Left renal cortex interstitium (tissue), 4 donors: ENCODE measurements at regions not wholly inside any gene's neighbourhood (a gene's known extent, or its start where the extent isn't known, plus 50 kb on each side); places are given as distances from the start of the nearest gene placed in this dataset.

ENCODE experiments used
- DNase-seq, 4 donors: peaks; one replicate each; pipeline ENCODE4 v3.0.0-alpha.2; 2013; ENCODE audit warnings: low read depth in 4 of 4, low spot score in 2 of 4, missing footprints in 1 of 4

GRCh38 chr15:93307513-93307912, 218.5 kb upstream of the RGMA start:
- no peak for DNase-seq

- DNase-seq: no peak
Measured at GRCh38 chr15:93305306-93305705, 216.3 kb upstream of the RGMA start.

- DNase-seq: no peak
Measured at GRCh38 chr15:93302080-93302765, 213.2 kb upstream of the RGMA start.

DNA sequence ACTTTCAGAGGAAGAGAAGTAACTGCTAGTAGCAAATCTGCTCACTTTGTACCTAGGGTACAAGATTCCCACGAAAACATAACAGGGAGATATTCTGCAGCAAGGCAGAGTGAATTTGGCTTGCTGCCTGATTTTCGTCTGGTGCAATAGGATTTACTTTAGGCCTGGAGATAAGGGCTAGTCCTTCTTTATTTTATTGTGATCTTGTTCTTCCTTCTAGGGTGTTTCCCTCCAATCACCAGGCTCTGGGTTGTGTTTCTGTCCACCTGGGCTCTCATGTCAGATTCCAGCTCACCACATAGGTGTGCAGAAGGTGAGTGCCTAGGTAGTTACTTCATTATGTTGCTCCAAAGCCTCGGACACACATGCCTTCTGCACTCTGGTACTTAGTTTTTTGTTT, 211.8 kb upstream of the RGMA start:
- DNase-seq: no peak

DNA sequence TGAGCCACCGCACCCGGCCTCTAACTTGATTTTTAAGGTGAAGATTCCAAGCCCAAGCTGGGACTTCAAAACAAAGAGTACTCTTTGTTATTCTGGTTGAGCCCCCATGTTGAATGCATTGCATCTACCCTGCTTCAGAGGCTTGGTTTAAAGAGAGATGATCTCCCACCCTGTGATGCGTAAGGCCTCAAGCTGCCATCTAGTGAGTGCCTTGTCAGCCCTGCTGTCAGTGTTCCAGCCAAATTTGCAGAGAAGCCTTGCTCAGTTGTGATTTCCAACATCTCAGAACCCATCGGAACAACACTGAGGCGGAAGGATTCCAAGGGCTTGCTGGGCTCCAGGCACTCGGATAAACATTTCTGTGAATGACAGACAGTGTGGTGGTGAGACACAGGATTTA, 210.7 kb upstream of the RGMA start:
- DNase-seq: no peak

DNA sequence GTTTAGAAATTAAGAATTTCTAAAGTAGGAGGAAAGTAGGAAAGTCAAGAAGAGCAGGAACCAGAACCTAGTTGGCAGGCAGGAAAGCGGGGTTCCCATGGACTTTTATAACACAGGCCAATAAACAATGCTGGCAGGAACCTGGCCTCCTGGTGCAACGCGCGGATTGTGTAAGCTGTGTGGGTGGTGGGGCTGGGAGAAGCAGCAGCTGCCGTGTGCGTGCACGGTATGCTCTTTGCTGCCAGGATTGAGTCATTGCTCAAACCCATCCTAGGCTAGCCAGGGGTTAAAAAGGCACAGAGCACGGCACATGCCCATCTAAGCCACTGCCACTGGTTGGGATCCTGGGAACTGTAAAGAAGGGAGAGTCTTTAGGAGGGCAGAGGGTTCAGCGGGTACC, 209.9 kb upstream of the RGMA start:
- DNase-seq: no peak

- no peak for DNase-seq
Measured at GRCh38 chr15:93296759-93297500, 207.9 kb upstream of the RGMA start.

DNA sequence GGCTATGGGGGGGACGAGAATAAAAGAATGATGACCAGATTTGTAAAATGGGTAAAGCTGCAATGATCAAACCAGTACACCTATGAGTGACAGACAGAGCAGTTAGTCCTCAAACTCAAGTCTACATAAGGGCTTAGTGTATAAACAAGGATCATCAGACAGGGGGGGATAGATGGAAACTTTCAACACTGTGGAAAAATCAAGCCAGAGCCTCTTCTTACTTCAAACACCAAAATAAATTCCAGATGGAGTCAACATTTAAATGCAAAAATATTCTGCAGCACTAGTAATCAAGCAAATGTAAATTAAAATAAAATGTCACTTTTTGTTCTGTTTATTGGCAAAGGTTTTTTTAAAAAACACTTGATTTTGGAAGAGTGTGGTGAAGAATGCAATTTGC, 205.9 kb upstream of the RGMA start:
- no peak for DNase-seq

- DNase-seq: no peak
Measured at GRCh38 chr15:93294066-93294465, 205.1 kb upstream of the RGMA start.

DNA sequence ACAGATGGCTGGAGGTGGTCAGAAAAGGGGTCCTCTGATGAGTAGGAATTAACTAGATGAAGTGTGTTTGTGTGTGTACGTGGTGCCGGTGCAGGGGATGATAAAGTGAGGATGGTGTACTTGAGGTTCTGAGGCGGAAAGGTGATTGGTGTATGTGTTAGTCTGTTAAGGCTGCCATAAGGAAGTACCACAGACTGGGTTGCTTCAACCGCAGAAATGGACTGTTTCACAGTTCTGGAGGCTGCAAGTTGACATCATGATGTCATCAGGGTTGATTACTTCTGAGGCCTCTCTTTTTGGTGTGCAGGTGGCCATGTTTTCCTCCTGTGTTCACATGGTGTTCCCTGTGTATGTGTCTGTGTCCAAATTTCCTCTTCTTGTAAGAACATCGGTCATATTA, 202.4 kb upstream of the RGMA start:
- no peak for DNase-seq

GRCh38 chr15:93290618-93290946, 201.6 kb upstream of the RGMA start:
- no peak for DNase-seq

- DNase-seq: no peak
Measured at GRCh38 chr15:93289941-93290617, 201.1 kb upstream of the RGMA start.

DNA sequence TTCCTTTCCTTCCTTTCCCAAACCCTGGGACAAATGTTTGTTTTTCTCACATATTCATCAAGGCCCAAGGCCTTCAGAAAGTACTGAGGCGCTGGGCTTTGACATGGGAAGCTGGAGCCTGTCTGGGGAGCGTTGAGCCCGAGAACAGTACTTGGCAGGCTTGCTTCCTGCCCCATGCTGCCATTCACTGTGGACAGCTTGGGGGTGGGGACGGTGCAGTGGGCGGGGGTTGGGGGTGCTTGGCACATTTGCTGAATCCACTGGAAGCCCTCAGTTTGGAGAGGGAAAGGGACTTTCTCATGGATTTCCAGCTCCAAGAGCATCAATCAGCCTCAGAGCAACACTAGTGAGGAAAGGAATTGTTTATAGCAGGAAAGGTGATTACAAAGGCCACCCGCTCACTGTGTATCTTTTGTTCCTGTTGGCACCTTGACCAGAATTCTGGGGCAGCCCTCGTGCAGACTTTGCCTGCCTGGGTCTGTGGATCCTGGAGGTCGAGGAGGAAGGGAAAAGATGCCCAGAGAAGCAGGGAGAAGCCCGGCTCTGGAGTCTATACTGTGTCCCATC, 199.8 kb upstream of the RGMA start:
- DNase-seq: no peak

DNA sequence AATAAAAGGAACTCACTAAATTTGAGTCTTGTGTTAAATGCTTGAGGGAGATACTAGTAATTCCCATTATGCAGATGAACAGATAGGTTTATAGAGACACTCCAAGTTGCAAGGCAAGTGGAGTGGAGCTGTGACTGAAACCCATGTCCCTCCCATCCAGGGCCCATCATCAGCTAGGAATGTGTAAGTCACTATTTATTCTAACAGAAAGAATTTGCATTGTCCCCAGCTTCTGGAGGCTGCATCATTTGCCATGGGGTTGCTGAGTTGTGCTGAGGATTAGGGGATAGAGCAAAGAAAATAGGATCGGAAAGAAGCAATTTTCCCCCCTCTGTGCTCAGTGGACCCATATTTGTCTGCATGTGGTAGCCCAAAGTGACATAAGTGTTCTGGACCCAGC, 197.4 kb upstream of the RGMA start:
- no peak for DNase-seq

DNA sequence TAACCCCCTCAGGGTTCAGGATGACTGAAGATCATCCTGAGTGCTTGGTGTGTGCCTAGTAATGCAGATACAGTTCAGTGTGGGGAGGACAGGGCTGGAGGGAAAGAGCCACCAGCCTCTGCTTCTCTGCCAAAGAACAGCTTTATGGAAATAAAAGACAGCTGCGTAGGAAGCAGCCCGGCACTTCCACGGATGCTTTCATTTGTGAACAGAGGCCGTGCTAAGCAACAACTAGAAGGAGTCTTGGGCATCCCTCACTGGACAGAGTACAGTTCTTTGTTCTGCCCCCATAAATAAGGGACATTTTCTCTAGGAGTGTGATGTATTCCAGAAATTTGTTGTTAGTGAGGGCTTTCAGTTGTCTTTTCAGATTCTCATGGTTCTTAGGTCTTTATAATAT, 194.8 kb upstream of the RGMA start:
- no peak for DNase-seq

- no peak for DNase-seq
Measured at GRCh38 chr15:93282808-93283207, 193.8 kb upstream of the RGMA start.

- no peak for DNase-seq
Measured at GRCh38 chr15:93278783-93279182, 189.8 kb upstream of the RGMA start.

GRCh38 chr15:93278006-93278405, 189.0 kb upstream of the RGMA start:
- no peak for DNase-seq

DNA sequence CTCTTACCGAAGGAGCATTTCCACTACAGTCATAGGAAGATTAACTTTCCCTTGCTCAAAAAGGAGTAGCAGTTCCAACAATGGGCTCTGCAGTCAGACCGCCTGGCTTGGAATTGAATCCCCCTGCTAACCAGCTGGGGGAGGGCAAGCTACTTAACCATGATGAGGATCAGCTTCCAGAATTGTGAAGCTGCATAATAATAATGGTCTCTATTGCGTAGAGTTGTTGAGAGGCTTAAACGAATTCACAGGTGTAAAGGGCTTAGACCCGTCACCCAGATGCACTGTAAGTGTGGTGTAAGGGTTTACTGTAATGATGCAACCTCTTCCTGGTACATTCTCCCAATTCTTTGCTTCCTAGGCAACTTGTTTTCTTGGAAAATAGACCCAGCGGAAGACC, 185.2 kb upstream of the RGMA start:
- no peak for DNase-seq

DNA sequence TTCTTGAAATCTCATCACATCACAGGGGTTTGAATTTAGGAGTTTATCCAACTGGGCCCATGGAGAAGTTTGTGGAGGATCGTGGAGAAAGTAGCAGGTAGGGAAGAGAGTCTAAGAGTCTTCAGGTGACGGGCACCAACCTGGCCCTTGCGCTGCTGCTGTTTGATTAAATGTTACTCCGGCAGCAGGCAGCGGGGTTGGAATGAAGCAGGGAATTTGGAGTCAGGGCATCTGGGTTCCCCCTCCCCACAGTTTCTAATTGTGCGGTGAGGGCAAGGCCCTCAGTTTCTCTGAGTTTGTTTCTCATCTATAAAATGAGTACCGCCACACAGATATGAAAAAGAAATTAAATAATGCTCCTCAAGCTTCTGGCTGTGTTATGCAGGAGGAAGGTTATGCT, 182.9 kb upstream of the RGMA start:
- DNase-seq: no peak

DNA sequence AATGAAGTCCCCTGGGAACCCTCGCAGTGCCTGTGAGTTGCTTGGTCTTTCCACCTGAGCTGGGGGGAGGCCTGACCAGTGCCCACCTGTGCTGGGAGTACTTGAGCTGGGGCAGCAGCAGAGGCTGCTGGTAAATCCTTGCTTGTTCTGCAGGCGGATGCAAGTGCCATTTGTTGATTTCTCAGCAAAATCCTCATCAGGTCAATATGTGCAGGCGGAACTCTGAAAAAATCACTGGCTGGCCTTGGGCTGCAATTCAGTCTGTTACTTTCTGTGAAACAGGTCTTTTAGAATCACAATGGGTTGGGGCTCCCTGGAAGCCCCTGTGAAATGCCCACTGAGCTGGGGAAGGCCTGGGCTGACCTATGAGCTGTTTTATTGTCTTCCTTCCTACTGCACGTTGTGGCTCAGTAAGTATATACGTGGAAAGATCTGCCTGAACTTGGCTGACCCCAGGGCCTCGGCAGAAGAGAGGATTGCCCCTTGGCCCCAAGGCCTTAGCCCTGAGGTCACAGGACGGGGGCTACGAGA, 182.0 kb upstream of the RGMA start:
- no peak for DNase-seq

DNA sequence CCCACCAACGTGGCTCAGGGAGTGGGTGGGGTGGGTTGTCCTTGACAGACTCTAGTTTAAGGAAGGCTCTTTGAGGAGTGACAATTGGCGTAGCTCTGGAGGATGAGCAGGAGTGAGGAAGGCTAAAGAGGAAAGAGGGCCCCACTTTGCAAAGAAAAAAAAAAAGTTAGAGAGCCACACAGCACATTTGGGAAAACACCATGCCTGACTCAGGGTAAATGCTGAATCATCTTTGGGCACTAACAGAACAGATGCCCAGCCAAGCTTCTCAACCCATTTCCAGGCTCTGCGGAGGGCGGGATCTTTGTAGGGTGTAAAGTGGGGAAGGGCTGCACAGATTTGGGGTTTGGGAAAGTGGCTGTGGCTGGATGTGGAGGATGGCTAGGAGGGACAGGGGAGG, 179.1 kb upstream of the RGMA start:
- no peak for DNase-seq
